DOHH2 (cell line): ENCODE measurements at regions not wholly inside any gene's neighbourhood (a gene's known extent, or its start where the extent isn't known, plus 50 kb on each side); places are given as distances from the start of the nearest gene placed in this dataset.
"Not testable (repeated sequence)": the region's sequence is repeated elsewhere in the genome, so short reads cannot be mapped to it uniquely, and the experiment has no call there.

ENCODE experiments used
- CTCF ChIP-seq: fragments of 200-600 bp; sonication (generic); IDR thresholded peaks from one replicate; pipeline ENCODE4 v1.5.1; 2014; ENCODE audit warnings: antibody characterized with exemption, mild to moderate bottlenecking, low read depth, low read length; ENCODE audit not compliant: poor library complexity, severe bottlenecking
- EZH2phosphoT487 ChIP-seq: fragments of 200-600 bp; sonication (generic); IDR thresholded peaks from 2 replicates; pipeline ENCODE4 v1.6.1; 2017; ENCODE audit warnings: borderline replicate concordance, mild to moderate bottlenecking, antibody characterized with exemption, low read length, moderate library complexity, mixed read lengths

- not testable (repeated sequence) for TF ChIP-seq CTCF, EZH2phosphoT487
Observed at GRCh38 chr3:198145231-198145784, 185.3 kb downstream of the LMLN start.
